ENCODE measurements at regions not wholly inside any gene's neighbourhood (a gene's known extent, or its start where the extent isn't known, plus 50 kb on each side); places are given as distances from the start of the nearest gene placed in this dataset.

DNA sequence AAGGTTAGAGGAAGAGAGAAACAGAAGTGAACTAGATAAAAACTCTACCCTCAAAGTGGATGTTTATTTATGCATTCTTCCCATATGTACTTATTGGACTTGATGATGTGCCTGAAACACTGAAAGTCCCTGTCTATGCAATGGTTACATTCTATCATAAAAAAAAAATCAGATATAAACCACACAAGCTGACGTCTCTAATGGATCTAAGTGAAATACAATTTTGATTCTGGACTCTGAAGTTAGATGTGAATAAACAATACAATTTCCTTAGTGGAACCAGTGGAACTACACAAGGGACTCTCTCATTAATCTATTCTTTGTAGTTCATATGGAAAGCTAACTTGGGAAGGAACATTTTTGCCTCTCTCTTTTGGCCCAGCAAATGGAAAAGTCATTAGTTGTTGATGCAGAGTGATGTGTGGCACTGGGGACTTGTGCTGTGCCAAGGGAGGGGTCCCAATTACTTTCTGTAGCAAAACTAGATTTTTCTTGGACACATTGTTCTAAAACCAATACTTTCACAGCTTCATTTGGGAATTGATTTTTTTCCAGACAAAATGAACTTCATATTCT lies 376.8 kb downstream of the TRIB2 start:
- Histone ChIP-seq H4K20me1 (ENCODE audit: insufficient read depth, low read length) (no peaks in the 10 kb centered on the region), H3K27ac (ENCODE audit: extremely low read length, insufficient read depth, low read length) (no peak overlapping the region), H2AFZ (ENCODE audit: low read length) (no peak overlapping the region), H3K79me2 (ENCODE audit: insufficient read depth, low read length) (no peaks in the 10 kb centered on the region), H3K4me3 (replicated peaks in 1 of 3; ENCODE audit: insufficient read depth in 1 of 3, low read depth in 2 of 3, low read length in 3 of 3) (no peak overlapping the region), H3K4me1 (ENCODE audit: insufficient read depth, low read length) (no peaks in the 10 kb centered on the region), H3K9ac (ENCODE audit: insufficient read depth, low read depth, low read length) (no peak overlapping the region), H3K4me2 (ENCODE audit: low read depth, low read length) (no peak overlapping the region), H3K9me3 (ENCODE audit: low read length) (peaks cover 67% of the 10 kb centered on the region), H3K27me3 (ENCODE audit: control insufficient read depth in 1 of 2, insufficient read depth in 2 of 2, low read length in 2 of 2) (no peaks in the 10 kb centered on the region), H3K36me3 (replicated peaks in 1 of 2; ENCODE audit: control insufficient read depth in 1 of 2, insufficient read depth in 2 of 2, low read length in 2 of 2) (no peaks in the 10 kb centered on the region)
- POLR2A ChIA-PET: no interaction called here
- DNase-seq (ENCODE audit: low spot score) (no peak), ATAC-seq (no peak), FAIRE-seq (no peak)
- TF ChIP-seq, protein P1, sequence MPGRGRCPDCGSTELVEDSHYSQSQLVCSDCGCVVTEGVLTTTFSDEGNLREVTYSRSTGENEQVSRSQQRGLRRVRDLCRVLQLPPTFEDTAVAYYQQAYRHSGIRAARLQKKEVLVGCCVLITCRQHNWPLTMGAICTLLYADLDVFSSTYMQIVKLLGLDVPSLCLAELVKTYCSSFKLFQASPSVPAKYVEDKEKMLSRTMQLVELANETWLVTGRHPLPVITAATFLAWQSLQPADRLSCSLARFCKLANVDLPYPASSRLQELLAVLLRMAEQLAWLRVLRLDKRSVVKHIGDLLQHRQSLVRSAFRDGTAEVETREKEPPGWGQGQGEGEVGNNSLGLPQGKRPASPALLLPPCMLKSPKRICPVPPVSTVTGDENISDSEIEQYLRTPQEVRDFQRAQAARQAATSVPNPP (CRISPR knock-in tag; IDR thresholded peaks at IDR 0.05): no peak
- TF ChIP-seq ZNF569 (CRISPR knock-in tag; IDR thresholded peaks at IDR 0.05; ENCODE audit: borderline replicate concordance) (no peak), NCOA1 (CRISPR knock-in tag; IDR thresholded peaks at IDR 0.05) (no peak), SMAD1 (CRISPR knock-in tag; IDR thresholded peaks at IDR 0.05; ENCODE audit: borderline replicate concordance, low read depth) (no peak), TBP (CRISPR knock-in tag; IDR thresholded peaks at IDR 0.05) (no peak), ZNF615 (CRISPR knock-in tag; IDR thresholded peaks at IDR 0.05; ENCODE audit: borderline replicate concordance) (no peak)
- TF ChIP-seq, protein P2, sequence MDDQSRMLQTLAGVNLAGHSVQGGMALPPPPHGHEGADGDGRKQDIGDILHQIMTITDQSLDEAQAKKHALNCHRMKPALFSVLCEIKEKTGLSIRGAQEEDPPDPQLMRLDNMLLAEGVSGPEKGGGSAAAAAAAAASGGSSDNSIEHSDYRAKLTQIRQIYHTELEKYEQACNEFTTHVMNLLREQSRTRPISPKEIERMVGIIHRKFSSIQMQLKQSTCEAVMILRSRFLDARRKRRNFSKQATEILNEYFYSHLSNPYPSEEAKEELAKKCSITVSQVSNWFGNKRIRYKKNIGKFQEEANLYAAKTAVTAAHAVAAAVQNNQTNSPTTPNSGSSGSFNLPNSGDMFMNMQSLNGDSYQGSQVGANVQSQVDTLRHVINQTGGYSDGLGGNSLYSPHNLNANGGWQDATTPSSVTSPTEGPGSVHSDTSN (CRISPR knock-in tag; IDR thresholded peaks at IDR 0.05; ENCODE audit: borderline replicate concordance): no peak
- intact Hi-C loops (cut with micrococcal nuclease; ENCODE audit: unreplicated experiment): no loop called here
- CTCF ChIA-PET (ENCODE audit: low intra/inter-chr PET ratio, low total read pairs): no interaction called here
- 0% methylated on average over 1 of the region's 1 CpG for WGBS (ENCODE audit: low lambda C conversion rate)
- in situ Hi-C loops (cut with HindIII; ENCODE audit: extremely low pct_ligation_motif_present, low pct_unique_long_range_greater_than_20kb): no loop called here
- BruUV-seq (replicated peaks): no TSS peak

All from HepG2 (cell line).